GM19240 (cell line): ENCODE measurements at regions not wholly inside any gene's neighbourhood (a gene's known extent, or its start where the extent isn't known, plus 50 kb on each side); places are given as distances from the start of the nearest gene placed in this dataset.
"Not testable (repeated sequence)": the region's sequence is repeated elsewhere in the genome, so short reads cannot be mapped to it uniquely, and the experiment has no call there.

Source experiments
- DNase-seq: peaks from one replicate; pipeline ENCODE4 v3.0.0; 2011; ENCODE audit warnings: low spot score; ENCODE audit not compliant: insufficient read length

- DNase-seq, result no peak
Measured at GRCh38 chr14:71165121-71166031, 258.1 kb downstream of the PCNX1 start.

GRCh38 chr14:71166180-71166837, 259.1 kb downstream of the PCNX1 start:
- no peak for DNase-seq

GRCh38 chr14:71167325-71167950, 260.2 kb downstream of the PCNX1 start:
- not testable (repeated sequence) for DNase-seq

- not testable (repeated sequence) for DNase-seq
Measured at GRCh38 chr14:71168161-71168560, 260.9 kb downstream of the PCNX1 start.

GRCh38 chr14:71168564-71169427, 261.5 kb downstream of the PCNX1 start:
- DNase-seq, result no peak

- no peak for DNase-seq
Measured at GRCh38 chr14:71169861-71170260, 262.6 kb downstream of the PCNX1 start.

GRCh38 chr14:71175491-71175890, 268.2 kb downstream of the PCNX1 start:
- DNase-seq, result no peak

- DNase-seq, result no peak
Measured at GRCh38 chr14:71179066-71179465, 271.8 kb downstream of the PCNX1 start.

- no peak for DNase-seq
Measured at GRCh38 chr14:71180397-71180796, 273.1 kb downstream of the PCNX1 start.

- no peak for DNase-seq
Measured at GRCh38 chr14:71181215-71182003, 274.1 kb downstream of the PCNX1 start.

GRCh38 chr14:71183876-71184689, 276.8 kb downstream of the PCNX1 start:
- DNase-seq, result no peak

- no peak for DNase-seq
Measured at GRCh38 chr14:71185637-71186036, 278.4 kb downstream of the PCNX1 start.

- DNase-seq, result no peak
Measured at GRCh38 chr14:71187633-71188356, 280.5 kb downstream of the PCNX1 start.

- no peak for DNase-seq
Measured at GRCh38 chr14:71190770-71191374, 283.6 kb downstream of the PCNX1 start.

GRCh38 chr14:71193663-71194062, 286.4 kb downstream of the PCNX1 start:
- no peak for DNase-seq

- DNase-seq, result no peak
Measured at GRCh38 chr14:71194251-71194650, 287.0 kb downstream of the PCNX1 start.

- DNase-seq, result no peak
Measured at GRCh38 chr14:71196921-71197320, 289.7 kb downstream of the PCNX1 start.

GRCh38 chr14:71198687-71199086, 291.4 kb downstream of the PCNX1 start:
- no peak for DNase-seq
